HEK293 (cell line): ENCODE measurements at regions not wholly inside any gene's neighbourhood (a gene's known extent, or its start where the extent isn't known, plus 50 kb on each side); places are given as distances from the start of the nearest gene placed in this dataset.

Experiments
- CTCF ChIP-seq: fragments of 450-650 bp; formaldehyde crosslinking; IDR thresholded peaks from 2 replicates; pipeline ENCODE4 v1.5.1; 2016; ENCODE audit warnings: missing biosample characterization, missing genetic modification characterization
- KLF10 ChIP-seq: fragments of 450-650 bp; IDR thresholded peaks from 2 replicates; pipeline ENCODE4 v1.5.1; 2018; ENCODE audit warnings: missing biosample characterization, mild to moderate bottlenecking, missing genetic modification characterization
- TCF7L2 ChIP-seq: IDR thresholded peaks from 2 replicates; pipeline ENCODE4 v1.6.1; 2011; ENCODE audit warnings: low read depth, mild to moderate bottlenecking, inconsistent platforms, low read length, moderate library complexity, borderline replicate concordance
- ZFP41 ChIP-seq: fragments of 450-650 bp; formaldehyde crosslinking; IDR thresholded peaks from 2 replicates; pipeline ENCODE4 v1.5.1; 2016; ENCODE audit warnings: missing biosample characterization, missing genetic modification characterization, borderline replicate concordance
- ZNF211 ChIP-seq: fragments of 450-650 bp; formaldehyde crosslinking; IDR thresholded peaks from 2 replicates; pipeline ENCODE4 v1.5.1; 2016; ENCODE audit warnings: low read depth, missing biosample characterization, missing genetic modification characterization
- ZNF362 ChIP-seq: fragments of 450-650 bp; formaldehyde crosslinking; IDR thresholded peaks from 2 replicates; pipeline ENCODE4 v1.5.1; 2016; ENCODE audit warnings: missing biosample characterization, missing genetic modification characterization
- ZNF560 ChIP-seq: fragments of 450-650 bp; formaldehyde crosslinking; IDR thresholded peaks from 2 replicates; pipeline ENCODE4 v1.5.1; 2017; ENCODE audit warnings: missing biosample characterization, missing genetic modification characterization, borderline replicate concordance
- ZNF704 ChIP-seq: fragments of 450-650 bp; formaldehyde crosslinking; IDR thresholded peaks from 2 replicates; pipeline ENCODE4 v1.5.1; 2016; ENCODE audit warnings: missing biosample characterization, missing genetic modification characterization
- ZSCAN4 ChIP-seq: fragments of 450-650 bp; formaldehyde crosslinking; IDR thresholded peaks from 2 replicates; pipeline ENCODE4 v1.5.1; 2017; ENCODE audit warnings: missing biosample characterization, missing genetic modification characterization

GRCh38 chr1:87578464-87578863 lies 249.8 kb downstream of the LMO4 start:
- TF ChIP-seq ZNF704 (tag by site-specific recombination) (no peak), ZFP41 (tag by site-specific recombination) (no peak), CTCF (tag by site-specific recombination) (no peak), TCF7L2 (no peak), KLF10 (no peak), ZNF560 (tag by site-specific recombination) (no peak), ZNF211 (tag by site-specific recombination) (no peak), ZSCAN4 (tag by site-specific recombination) (no peak), ZNF362 (tag by site-specific recombination) (no peak)
